HK-2 (cell line): ENCODE measurements at regions not wholly inside any gene's neighbourhood (a gene's known extent, or its start where the extent isn't known, plus 50 kb on each side); places are given as distances from the start of the nearest gene placed in this dataset.
A peak's percentile ranks its signal among the peaks of the same experiment; 100 is the strongest.
"Not testable (repeated sequence)": the region's sequence is repeated elsewhere in the genome, so short reads cannot be mapped to it uniquely, and the experiment has no call there.

Source experiments
- DNase-seq: peaks from one replicate; pipeline ENCODE4 v3.0.0-alpha.2; 2018; ENCODE audit not compliant: unreplicated experiment

DNA sequence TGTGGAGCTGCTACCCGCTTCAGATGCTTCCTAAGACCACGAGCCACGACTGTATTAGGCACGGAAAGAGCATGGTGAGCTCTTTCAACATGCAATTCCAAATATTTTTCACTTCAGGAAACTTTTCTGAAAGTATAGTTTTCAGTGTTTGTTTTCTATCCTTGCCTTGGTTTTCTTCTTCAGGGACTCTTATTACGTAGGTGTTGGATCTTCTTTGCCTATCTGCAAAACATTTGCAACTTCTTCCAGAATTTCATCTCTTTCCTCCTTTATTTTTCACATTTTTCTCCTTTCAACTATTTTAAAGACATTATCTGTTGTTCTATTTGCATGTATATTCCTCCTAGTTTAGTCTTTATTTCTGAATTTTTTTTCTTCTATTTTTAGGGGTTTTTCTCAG is 148.9 kb upstream of the LSM14A start:
- DNase-seq: no peak

- no peak for DNase-seq
Observed at GRCh38 chr19:34033880-34034279, 138.4 kb upstream of the LSM14A start.

GRCh38 chr19:34034318-34034846 is 137.9 kb upstream of the LSM14A start:
- no peak for DNase-seq

DNA sequence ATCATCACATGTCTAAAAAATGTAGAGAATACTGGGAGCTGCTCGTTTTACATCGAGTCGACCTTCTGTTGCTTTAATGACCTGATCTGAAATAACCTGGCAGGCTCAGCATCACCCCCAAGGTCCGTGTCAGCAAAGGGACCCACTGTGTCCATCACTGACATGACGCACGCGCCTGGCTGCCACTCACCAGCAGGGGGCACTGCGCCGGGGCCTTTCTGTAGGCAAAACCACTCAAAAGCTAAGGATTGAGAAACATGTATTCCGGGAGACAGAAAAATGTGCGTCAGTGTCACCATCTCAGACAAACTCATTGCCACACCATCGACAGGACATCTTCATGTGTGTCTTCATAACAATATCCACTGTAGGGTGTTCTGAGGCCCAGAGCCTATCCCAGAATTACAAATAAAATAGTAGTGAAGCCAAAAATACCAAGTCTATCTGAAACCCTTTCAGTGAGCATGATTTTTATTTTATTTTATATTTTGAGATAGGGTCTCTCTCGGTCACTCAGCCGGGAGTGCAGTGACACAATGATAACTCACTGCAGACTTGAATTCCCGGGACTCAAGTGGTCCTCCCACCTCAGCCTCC is 130.3 kb upstream of the LSM14A start:
- DNase-seq: peak; percentile 40

GRCh38 chr19:34044021-34044420 is 128.3 kb upstream of the LSM14A start:
- DNase-seq: no peak

DNA sequence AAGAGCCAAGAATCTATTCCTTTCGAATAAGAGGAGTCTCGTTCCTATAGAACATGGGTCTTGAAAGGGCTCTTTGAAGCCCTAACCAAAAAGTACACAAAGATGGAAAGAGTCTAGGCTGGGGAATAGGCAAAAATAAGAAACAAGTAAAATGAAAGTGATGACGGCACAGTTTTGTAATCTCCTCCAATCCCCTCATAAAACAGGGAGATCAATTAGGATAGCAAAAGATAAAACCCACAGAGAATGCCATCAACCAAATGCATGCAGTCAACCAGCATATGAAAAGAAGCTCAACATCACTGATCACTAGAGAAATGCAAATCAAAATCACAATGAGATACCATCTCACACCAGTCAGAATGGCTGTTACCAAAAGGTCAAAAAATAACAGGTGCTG is 122.4 kb upstream of the LSM14A start:
- no peak for DNase-seq

DNA sequence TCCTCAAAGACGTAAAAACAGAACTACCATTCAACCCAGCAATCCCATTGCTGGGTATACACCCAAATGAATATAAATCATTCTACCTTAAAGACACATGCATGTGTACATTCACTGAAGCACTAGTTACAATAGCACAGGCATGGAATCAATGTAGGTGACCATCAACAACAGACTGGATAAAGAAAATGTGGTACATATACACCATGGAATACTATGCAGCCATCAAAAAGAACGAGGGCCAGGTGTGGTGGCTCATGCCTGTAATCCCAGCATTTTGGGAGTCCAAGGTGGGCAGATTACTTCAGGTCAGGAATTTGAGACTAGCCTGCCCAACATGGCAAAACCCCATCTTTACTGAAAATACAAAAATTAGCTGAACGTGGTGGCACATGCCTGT is 121.9 kb upstream of the LSM14A start:
- not testable (repeated sequence) for DNase-seq

GRCh38 chr19:34051255-34051654 is 121.0 kb upstream of the LSM14A start:
- DNase-seq: no peak

- no peak for DNase-seq
Observed at GRCh38 chr19:34057155-34057554, 115.1 kb upstream of the LSM14A start.

DNA sequence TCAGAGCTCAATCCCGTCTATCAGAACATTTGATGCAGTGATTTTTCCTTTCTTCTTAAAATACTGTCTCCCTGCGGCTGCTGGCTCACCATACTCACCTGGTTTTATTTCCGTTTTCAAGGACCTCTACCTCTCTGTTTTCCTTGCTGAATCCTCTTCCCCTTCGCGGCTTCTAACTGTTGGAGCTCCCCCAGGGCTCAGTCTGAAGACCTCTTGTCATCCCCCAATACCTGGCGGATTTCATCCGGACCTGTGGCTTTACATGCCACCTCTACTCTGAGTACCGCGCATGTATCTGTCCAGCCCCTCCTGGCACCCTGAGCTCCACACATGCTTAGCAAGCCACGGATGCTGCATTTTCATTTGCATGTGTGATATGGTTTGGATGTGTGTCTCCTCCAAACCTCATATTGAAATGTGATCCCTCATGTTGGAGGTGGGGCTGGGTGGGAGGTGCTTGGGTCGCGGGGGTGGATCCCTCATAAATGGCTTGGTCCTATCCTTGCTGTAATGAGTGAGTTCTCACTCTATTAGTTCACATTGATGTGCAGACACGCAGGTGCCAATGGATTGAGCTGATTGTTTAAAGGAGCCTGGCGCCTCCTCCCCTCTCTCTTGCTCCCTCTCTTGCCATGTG is 106.2 kb upstream of the LSM14A start:
- no peak for DNase-seq

- DNase-seq: no peak
Observed at GRCh38 chr19:34067861-34068271, 104.4 kb upstream of the LSM14A start.

DNA sequence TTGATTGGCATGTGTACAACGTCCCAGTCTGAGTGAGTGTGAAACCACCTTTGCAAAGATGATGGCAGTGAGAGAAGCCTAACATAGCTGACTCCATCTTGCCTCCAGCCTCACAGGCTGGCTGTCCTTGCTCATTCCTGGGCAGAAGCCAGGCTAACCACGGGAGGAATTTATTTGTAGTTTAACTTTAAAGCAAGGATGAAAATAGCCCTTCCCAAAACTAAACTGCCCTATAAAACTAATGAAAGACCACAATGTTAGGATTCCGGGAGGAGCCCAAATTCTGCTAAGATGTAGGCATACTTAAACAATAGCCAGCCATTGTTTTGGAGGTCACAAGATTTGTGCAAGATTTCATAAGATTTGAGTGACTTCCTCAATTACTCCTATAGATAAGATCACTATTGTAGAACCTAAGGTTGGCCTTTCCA is 96.6 kb upstream of the LSM14A start:
- no peak for DNase-seq

DNA sequence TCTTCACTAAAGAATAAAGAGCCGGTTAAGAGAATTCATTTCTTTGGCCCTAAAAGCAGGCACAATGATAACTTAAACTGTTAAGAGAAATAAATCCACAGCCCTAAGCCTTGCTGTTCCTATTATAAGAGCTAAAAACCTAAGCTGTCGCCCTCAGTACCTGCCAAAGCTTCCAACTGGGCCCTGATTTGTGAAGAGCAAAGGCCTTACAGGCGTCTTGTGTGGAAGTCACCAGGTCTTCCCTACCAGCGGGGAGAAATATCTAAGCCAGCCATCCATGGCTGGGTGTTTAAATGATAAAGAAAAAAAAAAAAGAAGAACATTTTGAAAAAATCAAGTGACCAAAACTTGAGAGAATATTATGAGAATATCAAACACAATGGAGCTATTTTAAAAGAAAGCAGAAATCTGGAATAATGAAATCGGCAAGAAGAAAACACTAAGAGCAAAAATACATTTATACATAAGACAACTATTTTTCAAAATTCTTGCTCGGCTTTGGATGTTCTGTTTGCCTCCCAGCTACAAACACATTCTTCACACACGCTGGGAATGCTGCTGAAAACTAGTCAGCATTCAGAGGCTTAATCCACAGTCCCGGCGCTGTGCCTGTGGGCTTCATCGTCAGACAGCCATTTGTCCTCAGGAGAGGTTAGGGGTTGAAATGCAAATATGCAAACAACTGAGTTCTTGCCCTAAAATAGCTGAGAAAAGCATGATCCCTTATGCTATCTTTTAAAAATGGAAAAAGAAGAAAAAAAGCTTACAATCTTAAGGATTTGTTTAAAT is 89.8 kb upstream of the LSM14A start:
- no peak for DNase-seq

GRCh38 chr19:34084396-34085145 is 87.7 kb upstream of the LSM14A start:
- DNase-seq: no peak

DNA sequence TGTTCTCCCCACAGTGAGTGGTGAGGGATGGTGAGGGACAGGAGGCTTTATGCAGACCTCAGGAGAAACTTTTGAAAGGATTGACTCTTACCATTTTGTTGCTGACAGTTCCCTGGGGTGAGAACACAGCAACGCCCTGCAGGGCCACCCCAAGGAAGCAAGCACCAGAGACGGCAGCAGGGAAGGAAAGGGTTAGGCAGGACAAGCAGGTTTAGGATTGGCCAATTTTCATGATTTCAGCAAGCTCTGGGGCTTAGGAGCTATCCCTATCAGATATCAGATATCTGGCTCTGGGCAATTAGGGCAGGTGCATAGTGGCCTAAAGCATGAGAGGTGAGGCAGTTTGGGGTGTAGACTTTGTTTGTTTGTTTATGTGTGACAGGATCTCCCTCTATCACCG is 87.0 kb upstream of the LSM14A start:
- DNase-seq: no peak

DNA sequence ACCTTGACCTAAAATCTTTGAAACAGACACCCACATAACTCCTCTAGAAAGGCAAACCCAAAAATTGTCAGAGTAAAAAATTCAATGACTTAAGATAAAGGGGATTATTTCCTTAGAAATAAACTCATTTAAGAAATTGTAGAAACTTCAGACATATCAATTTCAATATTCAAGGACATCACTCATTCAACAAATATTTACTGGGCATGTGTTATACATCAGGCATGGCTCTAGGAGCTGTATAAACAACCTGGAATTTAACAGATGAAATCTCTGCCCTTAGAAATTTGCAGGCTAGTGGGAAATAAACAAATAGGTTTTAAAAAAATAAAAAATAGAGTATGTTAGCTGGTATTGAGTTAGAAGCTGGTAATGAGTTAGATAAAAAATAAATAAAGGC is 84.0 kb upstream of the LSM14A start:
- no peak for DNase-seq

- no peak for DNase-seq
Observed at GRCh38 chr19:34089566-34089965, 82.7 kb upstream of the LSM14A start.

- no peak for DNase-seq
Observed at GRCh38 chr19:34094960-34095359, 77.3 kb upstream of the LSM14A start.

DNA sequence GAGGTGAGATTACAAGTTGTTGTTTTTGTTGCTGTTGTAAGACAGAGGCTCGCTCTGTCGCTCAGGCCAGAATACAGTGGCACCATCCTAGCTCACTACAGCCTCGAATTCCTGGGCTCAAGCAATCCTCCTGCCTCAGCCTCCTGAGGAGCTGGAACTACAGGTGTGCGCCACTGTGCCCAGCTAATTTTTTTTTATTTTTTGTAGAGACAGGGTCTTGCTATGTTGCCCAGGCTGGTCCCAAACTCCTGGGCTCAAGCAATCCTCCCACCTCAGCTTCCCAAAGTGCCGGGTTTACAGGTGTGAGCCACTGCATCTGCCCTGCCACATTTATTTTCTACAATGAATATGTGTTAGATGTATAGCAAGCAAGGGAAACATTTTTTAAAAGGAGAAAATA is 76.9 kb upstream of the LSM14A start:
- not testable (repeated sequence) for DNase-seq

- DNase-seq: no peak
Observed at GRCh38 chr19:34096020-34096915, 76.0 kb upstream of the LSM14A start.

DNA sequence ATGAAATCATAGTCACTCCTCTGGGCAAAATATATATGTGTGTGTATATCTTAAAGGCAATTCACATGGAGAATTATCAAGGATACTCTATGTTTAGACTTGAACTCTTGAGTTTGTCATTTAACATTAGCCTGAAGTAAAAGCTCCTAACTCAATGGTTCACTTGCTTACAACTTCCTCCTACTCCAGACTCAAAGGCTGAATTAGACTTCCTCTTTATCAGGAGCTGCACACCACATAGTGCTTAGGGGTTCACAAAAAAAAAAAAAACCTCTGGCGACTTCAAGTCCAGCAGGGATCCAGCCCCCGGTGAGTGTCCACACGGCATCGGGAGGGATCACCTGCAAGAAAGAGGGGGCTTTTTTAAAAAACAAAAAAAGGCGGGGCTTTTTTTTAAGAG is 68.2 kb upstream of the LSM14A start:
- DNase-seq: no peak
